ENCODE measurements at regions not wholly inside any gene's neighbourhood (a gene's known extent, or its start where the extent isn't known, plus 50 kb on each side); places are given as distances from the start of the nearest gene placed in this dataset.

DNA sequence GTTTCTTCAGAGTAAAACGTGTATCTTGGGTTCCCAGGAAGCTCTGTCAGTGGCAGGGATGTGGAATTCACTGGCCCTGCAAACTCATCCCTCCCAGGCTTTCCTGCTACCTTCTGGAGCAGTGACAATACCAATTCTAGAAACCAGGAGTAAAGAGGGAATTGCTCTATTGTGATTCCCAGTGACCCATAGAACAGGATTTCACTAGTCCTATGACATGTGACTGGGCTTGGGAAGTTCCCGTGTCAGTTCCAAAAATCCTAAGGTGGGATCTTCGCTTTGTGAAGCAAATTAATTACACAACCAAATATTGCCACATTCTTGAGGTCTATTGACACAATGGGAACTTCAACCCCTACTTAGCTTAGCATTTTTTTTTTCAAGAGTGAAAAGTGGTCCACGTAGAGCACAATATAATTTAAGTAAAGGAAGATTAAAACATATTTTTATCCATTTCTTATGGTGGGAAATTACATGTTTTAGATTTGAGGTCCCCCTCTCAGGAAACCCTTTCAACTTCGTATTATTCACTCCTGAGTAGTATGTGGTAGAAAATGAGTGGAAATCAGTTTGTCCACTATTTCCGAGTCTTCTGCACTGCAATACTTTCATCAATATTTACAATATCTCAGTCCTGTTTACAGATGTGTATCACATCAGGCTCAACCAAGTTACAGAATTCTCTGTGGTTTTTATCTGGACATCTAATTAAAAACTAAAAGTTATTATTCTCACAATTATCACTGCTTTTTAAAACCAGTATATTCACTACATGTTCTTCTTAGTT lies 88.9 kb upstream of the SOX5 start:
- no peak overlapping the region for H3K4me3 ChIP-seq (ENCODE audit: low read depth, low read length)
- TF ChIP-seq CTCF (IDR thresholded peaks at IDR 0.05; ENCODE audit: insufficient read depth, low read length) = no peak
- DNase-seq (ENCODE audit: low read depth) = peak; percentile 8

GRCh38 chr12:24036438-24037216 lies 87.2 kb upstream of the SOX5 start:
- H3K4me3 ChIP-seq (ENCODE audit: low read depth, low read length) = no peak overlapping the region
- no peak for DNase-seq (ENCODE audit: low read depth)
- TF ChIP-seq CTCF (IDR thresholded peaks at IDR 0.05; ENCODE audit: insufficient read depth, low read length) = no peak

GRCh38 chr12:24034894-24035293 lies 85.4 kb upstream of the SOX5 start:
- H3K4me3 ChIP-seq (ENCODE audit: low read depth, low read length) = no peak overlapping the region
- no peak for TF ChIP-seq CTCF (IDR thresholded peaks at IDR 0.05; ENCODE audit: insufficient read depth, low read length)
- DNase-seq (ENCODE audit: low read depth) = no peak

GRCh38 chr12:24034160-24034559 lies 84.7 kb upstream of the SOX5 start:
- no peak for TF ChIP-seq CTCF (IDR thresholded peaks at IDR 0.05; ENCODE audit: insufficient read depth, low read length)
- H3K4me3 ChIP-seq (ENCODE audit: low read depth, low read length) = no peak overlapping the region
- DNase-seq (ENCODE audit: low read depth) = no peak

- no peak overlapping the region for H3K4me3 ChIP-seq (ENCODE audit: low read depth, low read length)
- DNase-seq (ENCODE audit: low read depth) = no peak
- no peak for TF ChIP-seq CTCF (IDR thresholded peaks at IDR 0.05; ENCODE audit: insufficient read depth, low read length)
Observed at GRCh38 chr12:24027352-24027751, 77.9 kb upstream of the SOX5 start.

GRCh38 chr12:24025153-24025798 lies 75.8 kb upstream of the SOX5 start:
- no peak for DNase-seq (ENCODE audit: low read depth)
- peak; percentile 47 for TF ChIP-seq CTCF (IDR thresholded peaks at IDR 0.05; ENCODE audit: insufficient read depth, low read length)
- H3K4me3 ChIP-seq (ENCODE audit: low read depth, low read length) = no peak overlapping the region

Measured in fibroblast of the aortic adventitia (primary cell).